ENCODE measurements at regions not wholly inside any gene's neighbourhood (a gene's known extent, or its start where the extent isn't known, plus 50 kb on each side); places are given as distances from the start of the nearest gene placed in this dataset.

DNA sequence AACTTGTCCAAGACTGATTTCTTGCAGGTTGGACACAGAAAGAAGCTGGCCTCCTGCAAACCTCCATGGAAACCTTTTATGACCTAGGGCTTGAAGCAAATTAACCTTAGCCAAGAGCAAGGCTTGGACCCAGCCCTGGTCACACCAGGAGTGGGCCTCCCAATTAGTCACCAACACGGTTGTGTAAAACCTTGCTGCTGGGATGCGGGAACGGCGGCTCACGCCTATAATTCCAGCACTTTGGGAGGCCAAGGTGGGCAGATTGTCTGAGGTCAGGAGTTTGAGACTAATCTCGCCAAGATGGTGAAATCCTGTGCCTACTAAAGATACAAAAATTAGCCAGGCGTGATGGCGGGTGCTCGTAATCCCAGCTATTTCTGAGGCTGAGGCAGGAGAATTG, 419.9 kb downstream of the AASDHPPT start:
- Histone ChIP-seq H3K36me3 (ENCODE audit: control insufficient read depth in 2 of 2, insufficient read depth in 1 of 2, low read length in 2 of 2) (no peaks in the 10 kb centered on the region), H3K9me3 (ENCODE audit: control insufficient read depth, insufficient read depth, low read depth, low read length) (no peaks in the 10 kb centered on the region), H3K4me1 (ENCODE audit: control insufficient read depth, insufficient read depth, low read length) (no peaks in the 10 kb centered on the region), H3K4me3 (ENCODE audit: low read depth, low read length) (no peak overlapping the region), H3K27ac (ENCODE audit: extremely low read depth, low read depth, low read length) (no peak overlapping the region)
- ChIA-PET POLR2A (no interaction called here), CTCF (interaction anchor here (0.8 kb wide), 1 partner anchor 410 kb away, joined by 3 read pairs; no protein-coding TSS in a partner anchor)
- TF ChIP-seq, protein P1, sequence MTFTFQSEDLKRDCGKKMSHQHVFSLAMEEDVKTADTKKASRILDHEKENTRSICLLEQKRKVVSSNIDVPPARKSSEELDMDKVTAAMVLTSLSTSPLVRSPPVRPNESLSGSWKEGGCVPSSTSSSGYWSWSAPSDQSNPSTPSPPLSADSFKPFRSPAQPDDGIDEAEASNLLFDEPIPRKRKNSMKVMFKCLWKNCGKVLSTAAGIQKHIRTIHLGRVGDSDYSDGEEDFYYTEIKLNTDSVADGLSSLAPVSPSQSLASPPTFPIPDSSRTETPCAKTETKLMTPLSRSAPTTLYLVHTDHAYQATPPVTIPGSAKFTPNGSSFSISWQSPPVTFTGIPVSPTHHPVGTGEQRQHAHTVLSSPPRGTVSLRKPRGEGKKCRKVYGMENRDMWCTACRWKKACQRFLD (tag by site-specific recombination; IDR thresholded peaks at IDR 0.05): no peak
- TF ChIP-seq ZNF623 (tag by site-specific recombination; IDR thresholded peaks at IDR 0.05): no peak
- TF ChIP-seq, protein P2, sequence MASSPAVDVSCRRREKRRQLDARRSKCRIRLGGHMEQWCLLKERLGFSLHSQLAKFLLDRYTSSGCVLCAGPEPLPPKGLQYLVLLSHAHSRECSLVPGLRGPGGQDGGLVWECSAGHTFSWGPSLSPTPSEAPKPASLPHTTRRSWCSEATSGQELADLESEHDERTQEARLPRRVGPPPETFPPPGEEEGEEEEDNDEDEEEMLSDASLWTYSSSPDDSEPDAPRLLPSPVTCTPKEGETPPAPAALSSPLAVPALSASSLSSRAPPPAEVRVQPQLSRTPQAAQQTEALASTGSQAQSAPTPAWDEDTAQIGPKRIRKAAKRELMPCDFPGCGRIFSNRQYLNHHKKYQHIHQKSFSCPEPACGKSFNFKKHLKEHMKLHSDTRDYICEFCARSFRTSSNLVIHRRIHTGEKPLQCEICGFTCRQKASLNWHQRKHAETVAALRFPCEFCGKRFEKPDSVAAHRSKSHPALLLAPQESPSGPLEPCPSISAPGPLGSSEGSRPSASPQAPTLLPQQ (tag by site-specific recombination; IDR thresholded peaks at IDR 0.05): no peak
- TF ChIP-seq, protein P3, sequence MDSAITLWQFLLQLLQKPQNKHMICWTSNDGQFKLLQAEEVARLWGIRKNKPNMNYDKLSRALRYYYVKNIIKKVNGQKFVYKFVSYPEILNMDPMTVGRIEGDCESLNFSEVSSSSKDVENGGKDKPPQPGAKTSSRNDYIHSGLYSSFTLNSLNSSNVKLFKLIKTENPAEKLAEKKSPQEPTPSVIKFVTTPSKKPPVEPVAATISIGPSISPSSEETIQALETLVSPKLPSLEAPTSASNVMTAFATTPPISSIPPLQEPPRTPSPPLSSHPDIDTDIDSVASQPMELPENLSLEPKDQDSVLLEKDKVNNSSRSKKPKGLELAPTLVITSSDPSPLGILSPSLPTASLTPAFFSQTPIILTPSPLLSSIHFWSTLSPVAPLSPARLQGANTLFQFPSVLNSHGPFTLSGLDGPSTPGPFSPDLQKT (IDR thresholded peaks at IDR 0.05; ENCODE audit: borderline replicate concordance, low read depth, low read length): no peak
- no peak for TF ChIP-seq ZNF677 (tag by site-specific recombination; IDR thresholded peaks at IDR 0.05)
- no peak for TF ChIP-seq SP7 (tag by site-specific recombination; IDR thresholded peaks at IDR 0.05)
- TF ChIP-seq ZNF621 (tag by site-specific recombination; IDR thresholded peaks at IDR 0.05): no peak
- TF ChIP-seq ZXDB (tag by site-specific recombination; IDR thresholded peaks at IDR 0.05): no peak
- no peak for TF ChIP-seq ZNF157 (tag by site-specific recombination; IDR thresholded peaks at IDR 0.05)
- no peak for TF ChIP-seq EGR2 (tag by site-specific recombination; IDR thresholded peaks at IDR 0.05; ENCODE audit: low read depth)
- no peak for TF ChIP-seq ZNF837 (tag by site-specific recombination; IDR thresholded peaks at IDR 0.05)
- no peak for TF ChIP-seq ZNF37A (tag by site-specific recombination; IDR thresholded peaks at IDR 0.05)
- TF ChIP-seq, protein P4, sequence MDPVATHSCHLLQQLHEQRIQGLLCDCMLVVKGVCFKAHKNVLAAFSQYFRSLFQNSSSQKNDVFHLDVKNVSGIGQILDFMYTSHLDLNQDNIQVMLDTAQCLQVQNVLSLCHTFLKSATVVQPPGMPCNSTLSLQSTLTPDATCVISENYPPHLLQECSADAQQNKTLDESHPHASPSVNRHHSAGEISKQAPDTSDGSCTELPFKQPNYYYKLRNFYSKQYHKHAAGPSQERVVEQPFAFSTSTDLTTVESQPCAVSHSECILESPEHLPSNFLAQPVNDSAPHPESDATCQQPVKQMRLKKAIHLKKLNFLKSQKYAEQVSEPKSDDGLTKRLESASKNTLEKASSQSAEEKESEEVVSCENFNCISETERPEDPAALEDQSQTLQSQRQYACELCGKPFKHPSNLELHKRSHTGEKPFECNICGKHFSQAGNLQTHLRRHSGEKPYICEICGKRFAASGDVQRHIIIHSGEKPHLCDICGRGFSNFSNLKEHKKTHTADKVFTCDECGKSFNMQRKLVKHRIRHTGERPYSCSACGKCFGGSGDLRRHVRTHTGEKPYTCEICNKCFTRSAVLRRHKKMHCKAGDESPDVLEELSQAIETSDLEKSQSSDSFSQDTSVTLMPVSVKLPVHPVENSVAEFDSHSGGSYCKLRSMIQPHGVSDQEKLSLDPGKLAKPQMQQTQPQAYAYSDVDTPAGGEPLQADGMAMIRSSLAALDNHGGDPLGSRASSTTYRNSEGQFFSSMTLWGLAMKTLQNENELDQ (tag by site-specific recombination; IDR thresholded peaks at IDR 0.05; ENCODE audit: low read depth): no peak
- no peak for TF ChIP-seq KLF8 (tag by site-specific recombination; IDR thresholded peaks at IDR 0.05)
- no peak for TF ChIP-seq ZNF624 (tag by site-specific recombination; IDR thresholded peaks at IDR 0.05)
- no peak for TF ChIP-seq ZNF175 (tag by site-specific recombination; IDR thresholded peaks at IDR 0.05)
- TF ChIP-seq ZNF146 (tag by site-specific recombination; IDR thresholded peaks at IDR 0.05): no peak
- TF ChIP-seq ZSCAN16 (tag by site-specific recombination; IDR thresholded peaks at IDR 0.05): no peak
- TF ChIP-seq ZNF335 (tag by site-specific recombination; conservative IDR thresholded peaks at IDR 0.05): no peak
- TF ChIP-seq, protein P5, sequence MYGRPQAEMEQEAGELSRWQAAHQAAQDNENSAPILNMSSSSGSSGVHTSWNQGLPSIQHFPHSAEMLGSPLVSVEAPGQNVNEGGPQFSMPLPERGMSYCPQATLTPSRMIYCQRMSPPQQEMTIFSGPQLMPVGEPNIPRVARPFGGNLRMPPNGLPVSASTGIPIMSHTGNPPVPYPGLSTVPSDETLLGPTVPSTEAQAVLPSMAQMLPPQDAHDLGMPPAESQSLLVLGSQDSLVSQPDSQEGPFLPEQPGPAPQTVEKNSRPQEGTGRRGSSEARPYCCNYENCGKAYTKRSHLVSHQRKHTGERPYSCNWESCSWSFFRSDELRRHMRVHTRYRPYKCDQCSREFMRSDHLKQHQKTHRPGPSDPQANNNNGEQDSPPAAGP (tag by site-specific recombination; IDR thresholded peaks at IDR 0.05): no peak

DNA sequence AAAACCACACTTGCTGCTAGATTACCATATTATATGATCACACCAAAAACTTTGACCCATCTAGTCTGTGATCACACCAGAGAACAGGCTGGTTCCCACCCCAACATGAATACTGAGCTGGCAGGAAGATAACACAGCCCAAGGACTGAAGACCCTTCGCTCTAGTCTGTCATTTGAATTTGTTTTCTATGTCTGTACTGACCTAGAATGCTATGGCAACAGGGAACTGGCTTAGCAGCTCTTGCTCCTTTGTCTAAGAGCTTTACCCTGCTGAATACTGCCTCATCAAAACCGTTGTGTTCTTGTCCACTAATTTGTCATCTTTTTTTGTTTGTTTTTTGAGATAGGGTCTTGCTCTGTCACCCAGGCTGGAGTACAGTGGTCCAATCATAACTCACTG, 420.4 kb downstream of the AASDHPPT start:
- Histone ChIP-seq H3K9me3 (ENCODE audit: control insufficient read depth, insufficient read depth, low read depth, low read length) (no peaks in the 10 kb centered on the region), H3K36me3 (ENCODE audit: control insufficient read depth in 2 of 2, insufficient read depth in 1 of 2, low read length in 2 of 2) (no peaks in the 10 kb centered on the region), H3K4me3 (ENCODE audit: low read depth, low read length) (no peak overlapping the region), H3K27ac (ENCODE audit: extremely low read depth, low read depth, low read length) (no peak overlapping the region), H3K4me1 (ENCODE audit: control insufficient read depth, insufficient read depth, low read length) (no peaks in the 10 kb centered on the region)
- POLR2A ChIA-PET: no interaction called here
- CTCF ChIA-PET: interaction anchor here (0.8 kb wide), 1 partner anchor 410 kb away, joined by 3 read pairs; no protein-coding TSS in a partner anchor
- TF ChIP-seq ZNF394 (tag by site-specific recombination; IDR thresholded peaks at IDR 0.05; ENCODE audit: borderline replicate concordance) (no peak), ZNF768 (tag by site-specific recombination; IDR thresholded peaks at IDR 0.05) (no peak), ZNF623 (tag by site-specific recombination; IDR thresholded peaks at IDR 0.05) (no peak), ZNF521 (tag by site-specific recombination; IDR thresholded peaks at IDR 0.05) (no peak), KLF7 (tag by site-specific recombination; IDR thresholded peaks at IDR 0.05; ENCODE audit: borderline replicate concordance) (no peak), ZNF221 (tag by site-specific recombination; IDR thresholded peaks at IDR 0.05; ENCODE audit: borderline replicate concordance) (no peak), ZNF10 (tag by site-specific recombination; IDR thresholded peaks at IDR 0.05) (no peak), KLF8 (tag by site-specific recombination; IDR thresholded peaks at IDR 0.05) (no peak), ZNF2 (tag by site-specific recombination; IDR thresholded peaks at IDR 0.05) (no peak)
- TF ChIP-seq, protein P5 (tag by site-specific recombination; IDR thresholded peaks at IDR 0.05): no peak
- TF ChIP-seq, protein P3 (IDR thresholded peaks at IDR 0.05; ENCODE audit: borderline replicate concordance, low read depth, low read length): no peak

All from HEK293 (cell line).